Spleen (tissue), 11 donors: ENCODE measurements at regions not wholly inside any gene's neighbourhood (a gene's known extent, or its start where the extent isn't known, plus 50 kb on each side); places are given as distances from the start of the nearest gene placed in this dataset.

Source experiments
- DNase-seq: peaks from one replicate; pipeline ENCODE4 v3.0.0-alpha.2; 2020
- H3K27ac ChIP-seq, 8 donors: fragments of 200-600 bp; sonication (generic) in 7 of 8; 1 replicate in 4 of 8; 2 replicates in 4 of 8; pipeline versions ENCODE4 v1.5.0 to v1.8.0; 2016 to 2021; ENCODE audit warnings: inconsistent platforms in 4 of 8, mild to moderate bottlenecking in 4 of 8, moderate library complexity in 1 of 8
- H3K27me3 ChIP-seq, 7 donors: fragments of 200-600 bp; sonication (generic) in 6 of 7; replicated peaks in 1 of 7; 1 replicate in 4 of 7; 2 replicates in 3 of 7; pipeline versions ENCODE4 v1.5.0 to v1.8.0; 2016 to 2021; ENCODE audit warnings: inconsistent platforms in 3 of 7, mild to moderate bottlenecking in 1 of 7
- H3K36me3 ChIP-seq, 6 donors: fragments of 200-600 bp; sonication (generic) in 5 of 6; 1 replicate in 4 of 6; 2 replicates in 2 of 6; pipeline versions ENCODE4 v1.5.0 to v1.8.0; 2016 to 2021; ENCODE audit warnings: inconsistent platforms in 2 of 6
- H3K4me1 ChIP-seq, 6 donors: fragments of 200-600 bp; sonication (generic) in 5 of 6; 1 replicate in 3 of 6; 2 replicates in 3 of 6; pipeline versions ENCODE4 v1.5.0 to v1.8.0; 2016 to 2021; ENCODE audit warnings: inconsistent platforms in 3 of 6
- H3K4me3 ChIP-seq, 8 donors: fragments of 200-600 bp; sonication (generic) in 7 of 8; 1 replicate in 4 of 8; 2 replicates in 4 of 8; pipeline versions ENCODE4 v1.5.0 to v1.8.0; 2016 to 2021; ENCODE audit warnings: inconsistent platforms in 4 of 8, mild to moderate bottlenecking in 4 of 8, moderate library complexity in 2 of 8
- H3K9me3 ChIP-seq, 8 donors: fragments of 200-600 bp; sonication (generic) in 7 of 8; 1 replicate in 4 of 8; 2 replicates in 4 of 8; pipeline versions ENCODE4 v1.5.0 to v1.8.0; 2016 to 2021; ENCODE audit warnings: inconsistent platforms in 4 of 8
- POLR2A ChIP-seq, 3 donors: fragments of 450-650 bp; IDR thresholded peaks; one replicate each; pipeline ENCODE4 v1.5.1; 2017; ENCODE audit warnings: antibody characterized with exemption in 3 of 3, mild to moderate bottlenecking in 1 of 3
- POLR2AphosphoS5 ChIP-seq, 3 donors: sonication (generic); formaldehyde crosslinking; IDR thresholded peaks; one replicate each; pipeline ENCODE4 v1.5.1; 2017; ENCODE audit warnings: antibody characterized with exemption in 3 of 3
- WGBS, 5 donors: extraction: QIAGEN DNeasy Blood & Tissue Kit in 3 of 5; methylation state at CpG; one replicate each; pipeline versions ENCODE4 v1.1.5 to v1.1.7; 2013 to 2018; 5-methylcytosine and 5-hydroxymethylcytosine counted together
- intact Hi-C: fragments of 100-400 bp; cut with DNase I; formaldehyde crosslinking; loops from one replicate; pipeline ENCODE4 v1.15.0; 2023; ENCODE audit warnings: low total_unique reads
- TF ChIP-seq, protein P1 (sequence below), 11 experiments: fragments of 200-600 bp in 7 of 11; fragments of 450-650 bp in 4 of 11; sonication (generic) in 4 of 11; IDR thresholded peaks in 8 of 11; conservative IDR thresholded peaks in 3 of 11; 1 replicate in 7 of 11; 2 replicates in 4 of 11; pipeline versions ENCODE4 v1.4.0 to v1.8.0; 2016 to 2021; ENCODE audit warnings: antibody characterized with exemption in 11 of 11, inconsistent platforms in 4 of 11, mild to moderate bottlenecking in 1 of 11
- donor health status: healthy with polysubstance abuse.
- donor health status: DM: no; HTN: no; CAD: no; lungs with moderate emphysema.
- donor health status: DM: no; HTN: no; CAD: no.
- donor health status: Bipolar disorder and iron deficiency.
- donor health status: healthy.
- donor health status: DM: no; HTN: no; CAD: no.
- donor health status: DM: yes; HTN: yes; CAD: no.

DNA sequence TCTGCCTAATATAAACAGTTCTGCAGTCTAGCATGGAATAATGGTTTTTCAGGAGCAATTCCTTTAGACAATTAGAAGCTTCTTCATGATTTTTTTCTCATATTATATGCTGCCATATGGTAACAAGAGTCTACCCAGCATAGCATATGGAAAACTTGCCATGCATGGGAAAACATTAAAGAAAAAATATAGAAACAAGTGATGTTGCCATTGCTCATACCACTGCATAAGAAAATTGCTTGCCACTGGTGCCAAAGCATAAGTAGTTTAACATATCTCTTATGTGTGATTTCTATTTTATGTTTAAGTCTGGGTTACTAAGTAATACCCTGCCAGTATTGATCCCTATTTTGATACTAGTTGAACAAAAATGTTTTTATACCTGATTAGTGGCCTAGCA is 171.2 kb downstream of the CCDC59 start:
- TF ChIP-seq, protein P1, sequence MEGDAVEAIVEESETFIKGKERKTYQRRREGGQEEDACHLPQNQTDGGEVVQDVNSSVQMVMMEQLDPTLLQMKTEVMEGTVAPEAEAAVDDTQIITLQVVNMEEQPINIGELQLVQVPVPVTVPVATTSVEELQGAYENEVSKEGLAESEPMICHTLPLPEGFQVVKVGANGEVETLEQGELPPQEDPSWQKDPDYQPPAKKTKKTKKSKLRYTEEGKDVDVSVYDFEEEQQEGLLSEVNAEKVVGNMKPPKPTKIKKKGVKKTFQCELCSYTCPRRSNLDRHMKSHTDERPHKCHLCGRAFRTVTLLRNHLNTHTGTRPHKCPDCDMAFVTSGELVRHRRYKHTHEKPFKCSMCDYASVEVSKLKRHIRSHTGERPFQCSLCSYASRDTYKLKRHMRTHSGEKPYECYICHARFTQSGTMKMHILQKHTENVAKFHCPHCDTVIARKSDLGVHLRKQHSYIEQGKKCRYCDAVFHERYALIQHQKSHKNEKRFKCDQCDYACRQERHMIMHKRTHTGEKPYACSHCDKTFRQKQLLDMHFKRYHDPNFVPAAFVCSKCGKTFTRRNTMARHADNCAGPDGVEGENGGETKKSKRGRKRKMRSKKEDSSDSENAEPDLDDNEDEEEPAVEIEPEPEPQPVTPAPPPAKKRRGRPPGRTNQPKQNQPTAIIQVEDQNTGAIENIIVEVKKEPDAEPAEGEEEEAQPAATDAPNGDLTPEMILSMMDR (IDR thresholded peaks at IDR 0.05 in 8 of 11, conservative IDR thresholded peaks at IDR 0.05 in 3 of 11) = no peak
- no peak for TF ChIP-seq POLR2A (IDR thresholded peaks at IDR 0.05)
- TF ChIP-seq POLR2AphosphoS5 (IDR thresholded peaks at IDR 0.05) = no peak
- H3K9me3 ChIP-seq = peaks cover 0 to 18% (median 8%) of the 10 kb centered on the region in 8 donors
- no peaks in the 10 kb centered on the region for H3K4me1 ChIP-seq
- no peak for DNase-seq
- no peaks in the 10 kb centered on the region for H3K36me3 ChIP-seq
- no peak overlapping the region for H3K27ac ChIP-seq
- no peaks in the 10 kb centered on the region for H3K27me3 ChIP-seq
- intact Hi-C loops = no loop called here
- no peak overlapping the region for H3K4me3 ChIP-seq

GRCh38 chr12:82186282-82186681 is 171.9 kb downstream of the CCDC59 start:
- TF ChIP-seq, protein P1 (IDR thresholded peaks at IDR 0.05 in 8 of 11, conservative IDR thresholded peaks at IDR 0.05 in 3 of 11) = no peak
- TF ChIP-seq POLR2AphosphoS5 (IDR thresholded peaks at IDR 0.05) = no peak
- TF ChIP-seq POLR2A (IDR thresholded peaks at IDR 0.05) = no peak
- H3K36me3 ChIP-seq = no peaks in the 10 kb centered on the region
- no peaks in the 10 kb centered on the region for H3K27me3 ChIP-seq
- H3K27ac ChIP-seq = no peak overlapping the region
- H3K4me1 ChIP-seq = no peaks in the 10 kb centered on the region
- no peak for DNase-seq
- H3K4me3 ChIP-seq = no peak overlapping the region
- intact Hi-C loops = no loop called here
- 83 to 92% (median 88%) methylated on average over 6 of the region's 6 CpGs for WGBS, 5 donors
- H3K9me3 ChIP-seq = peaks cover 0 to 18% (median 8%) of the 10 kb centered on the region in 8 donors

GRCh38 chr12:82184844-82185243 is 173.3 kb downstream of the CCDC59 start:
- no peaks in the 10 kb centered on the region for H3K27me3 ChIP-seq
- H3K36me3 ChIP-seq = no peaks in the 10 kb centered on the region
- no peaks in the 10 kb centered on the region for H3K4me1 ChIP-seq
- TF ChIP-seq, protein P1 (IDR thresholded peaks at IDR 0.05 in 8 of 11, conservative IDR thresholded peaks at IDR 0.05 in 3 of 11) = no peak
- TF ChIP-seq POLR2A (IDR thresholded peaks at IDR 0.05) (no peak), POLR2AphosphoS5 (IDR thresholded peaks at IDR 0.05) (no peak)
- no peak overlapping the region for H3K4me3 ChIP-seq
- no peak for DNase-seq
- peaks cover 0 to 20% (median 4%) of the 10 kb centered on the region in 8 donors for H3K9me3 ChIP-seq
- intact Hi-C loops = no loop called here
- no peak overlapping the region for H3K27ac ChIP-seq
- 86 to 92% (median 88%) methylated on average over 1 of the region's 1 CpG for WGBS, 5 donors

DNA sequence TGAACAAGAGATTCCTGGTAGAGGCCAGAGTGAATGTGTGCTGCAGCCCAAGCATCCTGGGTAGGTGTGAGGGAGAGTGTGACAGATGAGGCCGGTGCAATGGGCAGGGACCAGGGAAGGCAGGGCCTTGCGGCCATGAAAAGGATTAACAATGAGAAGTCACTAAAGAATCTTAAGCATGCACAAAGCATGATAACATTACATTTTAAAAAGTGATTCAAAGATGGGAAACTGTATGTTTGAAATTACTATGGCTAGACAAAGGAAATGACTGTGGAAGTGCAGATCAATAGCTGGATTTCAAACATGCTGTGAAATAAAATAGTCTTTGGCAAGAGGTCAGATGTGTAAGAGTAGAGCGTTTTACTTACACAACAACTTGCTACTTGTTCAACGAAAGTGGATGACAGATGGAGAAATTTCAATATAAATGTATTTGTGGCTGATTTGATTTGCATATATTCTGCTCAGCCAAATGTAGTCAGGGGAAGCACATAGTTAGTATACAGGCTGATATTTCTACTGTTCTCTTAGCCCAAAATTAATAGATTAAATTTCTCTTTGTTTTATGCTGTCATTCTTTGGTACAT is 175.5 kb downstream of the CCDC59 start:
- Histone ChIP-seq H3K4me3 (no peak overlapping the region), H3K4me1 (no peaks in the 10 kb centered on the region), H3K9me3 (peaks cover 0 to 4% (median 0%) of the 10 kb centered on the region in 8 donors), H3K27me3 (no peaks in the 10 kb centered on the region), H3K27ac (no peak overlapping the region), H3K36me3 (no peaks in the 10 kb centered on the region)
- intact Hi-C loops = no loop called here
- 78 to 88% (median 82%) methylated on average over 4 of the region's 4 CpGs for WGBS, 5 donors
- TF ChIP-seq POLR2A (IDR thresholded peaks at IDR 0.05) = no peak
- TF ChIP-seq POLR2AphosphoS5 (IDR thresholded peaks at IDR 0.05) = no peak
- TF ChIP-seq, protein P1 (IDR thresholded peaks at IDR 0.05 in 8 of 11, conservative IDR thresholded peaks at IDR 0.05 in 3 of 11) = no peak
- no peak for DNase-seq
